Gastroesophageal sphincter (tissue), 3 donors: ENCODE measurements at regions not wholly inside any gene's neighbourhood (a gene's known extent, or its start where the extent isn't known, plus 50 kb on each side); places are given as distances from the start of the nearest gene placed in this dataset.

Experiments
- CTCF ChIP-seq, 4 experiments: fragments of 200-600 bp in 2 of 4; fragments of 450-650 bp in 2 of 4; sonication (generic) in 1 of 4; IDR thresholded peaks; one replicate each; pipeline ENCODE4 v1.5.1; 2017 to 2019; ENCODE audit warnings: antibody characterized with exemption in 4 of 4, mild to moderate bottlenecking in 2 of 4, moderate library complexity in 2 of 4
- EP300 ChIP-seq: sonication (generic); formaldehyde crosslinking; IDR thresholded peaks from one replicate; pipeline ENCODE4 v1.6.1; 2017; ENCODE audit warnings: antibody characterized with exemption, mild to moderate bottlenecking
- POLR2A ChIP-seq, 2 donors: fragments of 450-650 bp; IDR thresholded peaks; one replicate each; pipeline ENCODE4 v1.6.1; 2017; ENCODE audit warnings: antibody characterized with exemption in 2 of 2, mild to moderate bottlenecking in 2 of 2, moderate library complexity in 1 of 2
- POLR2AphosphoS5 ChIP-seq: sonication (generic); formaldehyde crosslinking; IDR thresholded peaks from one replicate; pipeline ENCODE4 v1.6.1; 2017; ENCODE audit warnings: antibody characterized with exemption

- TF ChIP-seq EP300 = no peak
- no peak for TF ChIP-seq CTCF (IDR thresholded peaks at IDR 0.05)
- TF ChIP-seq POLR2AphosphoS5 = no peak
- no peak for TF ChIP-seq POLR2A (IDR thresholded peaks at IDR 0.05)
Observed at GRCh38 chr17:59464246-59464645, 101.2 kb upstream of the DHX40 start.
